GF-D8 (cell line): ENCODE measurements at regions not wholly inside any gene's neighbourhood (a gene's known extent, or its start where the extent isn't known, plus 50 kb on each side); places are given as distances from the start of the nearest gene placed in this dataset.

Source experiments
- DNase-seq: peaks from one replicate; lab custom pipeline; 2025; lab: John Stamatoyannopoulos, UW

GRCh38 chr14:22513066-22513812 is 75.8 kb downstream of the DAD1 start:
- DNase-seq, result no peak

GRCh38 chr14:22512106-22512814 is 76.8 kb downstream of the DAD1 start:
- no peak for DNase-seq

GRCh38 chr14:22510527-22511110 is 78.4 kb downstream of the DAD1 start:
- no peak for DNase-seq

- no peak for DNase-seq
These were observed 79.2 kb downstream of the DAD1 start for GRCh38 chr14:22509751-22510300.

GRCh38 chr14:22509036-22509709 is 79.9 kb downstream of the DAD1 start:
- DNase-seq, result no peak

- no peak for DNase-seq
These were observed 80.4 kb downstream of the DAD1 start for GRCh38 chr14:22508662-22509035.

- DNase-seq, result no peak
These were observed 80.9 kb downstream of the DAD1 start for GRCh38 chr14:22508150-22508457.

GRCh38 chr14:22506778-22507351 is 82.2 kb downstream of the DAD1 start:
- DNase-seq, result no peak

- DNase-seq, result no peak
These were observed 82.7 kb downstream of the DAD1 start for GRCh38 chr14:22506378-22506710.

- DNase-seq, result no peak
These were observed 83.2 kb downstream of the DAD1 start for GRCh38 chr14:22505697-22506377.

GRCh38 chr14:22505309-22505696 is 83.7 kb downstream of the DAD1 start:
- no peak for DNase-seq

GRCh38 chr14:22502551-22502950 is 86.5 kb downstream of the DAD1 start:
- no peak for DNase-seq

GRCh38 chr14:22502007-22502406 is 87.0 kb downstream of the DAD1 start:
- DNase-seq, result no peak

GRCh38 chr14:22500954-22501726 is 87.9 kb downstream of the DAD1 start:
- no peak for DNase-seq

GRCh38 chr14:22500525-22500924 is 88.5 kb downstream of the DAD1 start:
- DNase-seq, result no peak

- peak; percentile 46 for DNase-seq
These were observed 91.3 kb downstream of the DAD1 start for GRCh38 chr14:22497671-22498093.

GRCh38 chr14:22497144-22497423 is 91.9 kb downstream of the DAD1 start:
- no peak for DNase-seq

- DNase-seq, result no peak
These were observed 94.4 kb downstream of the DAD1 start for GRCh38 chr14:22494486-22495135.

- no peak for DNase-seq
These were observed 95.3 kb downstream of the DAD1 start for GRCh38 chr14:22493753-22494152.

- DNase-seq, result no peak
These were observed 96.1 kb downstream of the DAD1 start for GRCh38 chr14:22492622-22493542.
